ENCODE measurements at regions not wholly inside any gene's neighbourhood (a gene's known extent, or its start where the extent isn't known, plus 50 kb on each side); places are given as distances from the start of the nearest gene placed in this dataset.
A peak's percentile ranks its signal among the peaks of the same experiment; 100 is the strongest.
"Not testable (repeated sequence)": the region's sequence is repeated elsewhere in the genome, so short reads cannot be mapped to it uniquely, and the experiment has no call there.

DNA sequence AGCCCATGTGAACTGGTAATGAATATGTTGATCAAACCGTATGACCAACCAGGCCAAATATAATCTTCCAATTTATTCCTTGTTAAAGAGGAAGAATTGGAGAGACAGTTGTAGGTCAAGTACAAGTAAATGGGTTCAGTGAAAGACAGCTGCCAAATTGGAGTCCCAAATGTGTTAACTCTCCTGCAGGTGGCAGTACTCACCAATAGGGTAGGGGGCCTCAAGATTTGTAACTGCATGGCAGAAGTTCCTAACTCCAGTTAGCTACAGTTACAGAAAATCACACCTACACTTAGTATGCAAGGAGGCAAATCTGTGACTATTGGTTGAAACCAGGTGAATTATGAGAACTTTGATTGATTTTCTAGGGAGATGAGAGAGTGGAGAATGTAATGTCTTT lies 278.0 kb downstream of the ZBBX start:
- DNase-seq (ENCODE audit: low spot score), result no peak

GRCh38 chr3:167100651-167101050 lies 279.4 kb downstream of the ZBBX start:
- no peak for DNase-seq (ENCODE audit: low spot score)

- DNase-seq (ENCODE audit: low spot score), result no peak
These were observed 279.9 kb downstream of the ZBBX start for GRCh38 chr3:167100200-167100599.

DNA sequence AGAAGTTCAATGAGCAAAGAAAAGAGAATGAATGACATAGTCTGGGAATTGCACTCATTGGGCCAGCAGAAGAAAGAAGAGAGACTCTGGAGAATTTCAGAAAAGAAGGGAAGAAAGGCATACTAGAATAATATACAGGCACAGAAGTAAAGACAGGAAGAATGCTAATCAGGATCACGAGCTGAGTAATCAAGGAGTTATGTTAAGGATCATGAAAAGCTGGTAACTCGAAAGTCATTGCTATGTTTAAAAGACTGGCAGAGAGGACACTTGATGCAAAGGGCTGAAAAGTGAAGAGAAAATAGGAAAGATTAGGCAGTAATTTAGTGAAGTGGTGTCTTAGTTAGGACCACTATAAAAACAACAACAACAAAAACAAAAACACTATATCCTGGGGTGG lies 284.1 kb downstream of the ZBBX start:
- no peak for DNase-seq (ENCODE audit: low spot score)

DNA sequence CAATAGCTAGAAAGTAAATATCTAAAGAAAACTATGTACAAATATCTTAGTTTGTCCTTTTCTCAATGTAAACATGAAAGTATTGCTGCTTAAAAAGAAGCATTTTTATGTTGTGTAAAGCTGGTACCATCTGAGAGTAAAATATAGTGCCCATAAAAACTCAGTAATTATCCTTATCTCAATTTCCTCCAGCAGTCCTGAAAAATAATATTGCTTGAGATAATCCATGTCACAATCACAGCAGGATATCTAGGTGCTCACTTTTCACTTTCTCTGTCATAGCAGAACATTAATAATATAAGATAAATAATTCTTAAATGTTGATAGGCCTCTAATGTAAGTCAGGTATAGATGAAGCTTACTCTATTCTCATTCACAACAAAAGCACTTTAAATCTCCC lies 285.5 kb downstream of the ZBBX start:
- DNase-seq (ENCODE audit: low spot score), result no peak

- DNase-seq (ENCODE audit: low spot score), result no peak
These were observed 288.9 kb downstream of the ZBBX start for GRCh38 chr3:167091226-167091625.

GRCh38 chr3:167084545-167084944 lies 295.6 kb downstream of the ZBBX start:
- no peak for DNase-seq (ENCODE audit: low spot score)

DNA sequence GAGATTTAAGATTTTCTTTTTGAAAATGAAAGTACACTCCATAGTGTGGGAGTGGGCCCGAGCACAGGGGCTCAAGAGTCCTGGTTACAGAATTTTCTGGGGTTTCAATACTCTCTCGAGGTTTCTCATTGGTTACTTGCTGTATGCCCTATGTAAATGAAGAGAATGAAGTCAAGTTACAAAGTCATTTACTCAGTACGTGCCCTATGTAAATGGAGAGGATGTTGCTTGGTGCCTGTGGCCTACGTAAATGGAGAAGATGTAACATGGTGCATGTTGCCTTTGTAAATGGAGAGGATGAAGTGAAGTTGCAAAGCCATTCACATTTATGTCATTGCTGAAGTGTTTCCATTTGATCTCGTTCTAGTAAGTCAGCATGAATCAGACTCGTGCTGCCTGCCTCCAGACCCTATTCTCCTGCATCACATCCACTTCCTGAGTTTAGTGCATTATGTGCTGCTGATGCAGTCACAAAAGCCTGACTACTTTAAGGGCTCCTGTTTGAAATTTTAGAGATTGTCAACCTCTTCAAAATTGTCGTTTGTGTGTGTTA lies 302.0 kb downstream of the ZBBX start:
- DNase-seq (ENCODE audit: low spot score), result no peak

DNA sequence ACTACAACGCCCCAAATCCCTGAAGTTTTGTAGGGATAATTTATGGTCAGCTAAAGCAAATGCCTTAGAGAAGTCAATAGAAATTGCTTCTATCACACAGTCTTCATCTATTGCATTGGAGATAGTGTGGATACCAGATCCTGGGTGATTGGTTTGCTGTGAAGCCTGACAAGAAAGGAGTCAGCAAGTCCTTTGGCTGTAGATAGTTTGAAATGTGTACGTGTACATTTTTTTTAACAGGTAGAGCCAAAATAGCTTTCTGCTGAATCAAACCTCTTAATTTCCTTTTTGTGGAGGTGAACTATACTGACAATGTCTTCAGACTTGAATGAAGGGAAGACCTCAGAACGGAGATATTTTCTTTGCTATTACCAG lies 312.3 kb downstream of the ZBBX start:
- DNase-seq (ENCODE audit: low spot score), result no peak

- DNase-seq (ENCODE audit: low spot score), result no peak
These were observed 312.9 kb downstream of the ZBBX start for GRCh38 chr3:167066977-167067786.

DNA sequence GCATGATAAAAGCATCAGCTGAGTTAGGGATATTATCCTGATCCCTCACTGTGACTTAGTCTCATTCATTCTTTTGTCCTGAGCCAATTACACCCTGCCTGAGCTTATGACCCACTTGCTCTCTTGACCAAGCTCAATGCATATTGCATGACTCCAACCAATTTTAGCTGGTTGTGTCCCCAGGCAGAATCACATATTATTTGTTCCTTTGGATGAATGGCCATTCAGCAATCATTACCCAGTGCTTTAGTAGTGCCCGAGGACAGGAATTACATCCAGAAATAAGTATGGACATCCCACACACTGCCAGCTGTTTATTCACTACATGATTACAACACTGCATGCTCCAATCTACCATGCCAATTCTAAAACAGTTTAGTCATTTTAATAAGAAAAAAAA lies 322.5 kb downstream of the ZBBX start:
- no peak for DNase-seq (ENCODE audit: low spot score)

DNA sequence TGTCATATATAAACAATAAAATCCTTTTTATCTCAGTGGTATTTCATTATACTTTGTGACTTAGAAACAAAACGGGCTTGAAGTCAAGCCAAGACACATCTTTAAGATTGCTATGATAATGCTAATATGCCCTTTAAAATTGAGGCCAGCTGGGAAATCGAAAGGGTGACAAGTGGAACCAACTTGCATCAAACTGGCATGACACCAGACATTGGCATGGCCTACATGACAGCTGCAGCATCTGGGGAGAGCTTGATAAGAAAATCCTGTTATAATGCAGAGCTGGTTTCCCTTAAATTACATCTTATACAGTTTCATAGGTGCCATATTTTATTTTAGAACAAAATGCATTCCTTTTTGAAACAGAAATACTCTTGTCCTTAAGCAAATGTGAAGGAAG lies 325.2 kb downstream of the ZBBX start:
- no peak for DNase-seq (ENCODE audit: low spot score)

DNA sequence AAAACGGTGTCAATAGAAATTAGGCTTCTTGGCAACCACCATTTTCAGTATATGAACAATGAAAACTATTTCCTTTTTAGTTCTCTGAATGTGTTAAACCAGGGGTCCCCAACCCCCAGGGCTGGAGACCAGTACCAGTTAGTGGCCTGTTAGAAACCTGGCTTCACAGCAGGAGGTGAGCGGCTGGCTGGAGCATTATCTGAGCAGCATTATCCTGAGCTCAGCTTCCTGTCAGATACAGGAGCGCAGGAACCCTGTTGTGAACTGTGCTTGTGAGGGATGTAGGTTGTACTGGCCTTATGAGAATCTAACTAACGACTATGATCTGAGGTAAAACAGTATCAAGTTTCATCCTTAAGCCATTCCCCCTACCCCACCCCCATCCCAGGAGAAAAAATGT lies 328.7 kb downstream of the ZBBX start:
- no peak for DNase-seq (ENCODE audit: low spot score)

DNA sequence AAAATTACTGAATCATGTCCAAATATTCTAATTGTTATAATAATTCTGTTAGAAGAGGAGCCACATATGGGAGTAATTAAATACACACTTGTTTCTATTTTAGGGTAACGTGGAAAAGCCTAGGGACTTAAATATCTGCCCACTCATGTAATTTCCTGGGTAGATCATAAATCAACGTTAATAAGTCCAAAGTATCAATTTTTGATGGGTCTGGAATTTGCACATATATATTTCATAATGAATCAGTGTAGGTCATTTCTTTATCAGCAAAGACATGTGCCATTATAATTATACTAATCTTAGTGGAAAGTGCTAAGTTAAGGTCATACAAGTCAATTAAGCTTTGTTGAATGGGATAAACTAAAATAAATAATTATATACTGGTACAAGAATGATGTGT lies 346.2 kb downstream of the ZBBX start:
- no peak for DNase-seq (ENCODE audit: low spot score)

DNA sequence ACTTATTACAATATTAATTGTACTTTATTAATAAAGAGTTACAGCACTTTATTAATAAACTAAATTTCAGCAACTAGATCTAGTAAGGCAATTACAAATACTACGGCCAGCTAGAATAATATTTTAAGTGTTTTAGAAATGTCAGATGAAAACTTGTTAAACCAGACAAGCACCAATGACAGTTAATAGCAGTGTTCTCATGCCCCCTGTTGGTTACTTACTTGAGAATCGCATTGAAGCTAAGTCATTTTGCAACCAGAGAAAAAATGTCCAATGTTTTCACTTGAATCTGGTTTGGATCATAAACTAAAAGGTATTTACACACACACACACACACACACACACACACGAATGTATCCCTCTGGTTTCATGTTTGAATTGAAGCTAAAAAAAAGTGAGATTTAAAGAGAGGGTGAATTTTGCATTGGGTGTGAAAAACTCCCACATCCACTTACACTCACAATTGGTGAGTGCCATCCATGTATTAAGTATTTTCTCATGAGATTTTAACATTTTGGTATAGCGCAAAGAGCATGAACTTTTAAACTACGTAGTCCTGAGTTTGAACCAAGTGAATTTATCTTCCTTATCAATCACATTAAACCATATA lies 347.7 kb downstream of the ZBBX start:
- peak; percentile 72 for DNase-seq (ENCODE audit: low spot score)

DNA sequence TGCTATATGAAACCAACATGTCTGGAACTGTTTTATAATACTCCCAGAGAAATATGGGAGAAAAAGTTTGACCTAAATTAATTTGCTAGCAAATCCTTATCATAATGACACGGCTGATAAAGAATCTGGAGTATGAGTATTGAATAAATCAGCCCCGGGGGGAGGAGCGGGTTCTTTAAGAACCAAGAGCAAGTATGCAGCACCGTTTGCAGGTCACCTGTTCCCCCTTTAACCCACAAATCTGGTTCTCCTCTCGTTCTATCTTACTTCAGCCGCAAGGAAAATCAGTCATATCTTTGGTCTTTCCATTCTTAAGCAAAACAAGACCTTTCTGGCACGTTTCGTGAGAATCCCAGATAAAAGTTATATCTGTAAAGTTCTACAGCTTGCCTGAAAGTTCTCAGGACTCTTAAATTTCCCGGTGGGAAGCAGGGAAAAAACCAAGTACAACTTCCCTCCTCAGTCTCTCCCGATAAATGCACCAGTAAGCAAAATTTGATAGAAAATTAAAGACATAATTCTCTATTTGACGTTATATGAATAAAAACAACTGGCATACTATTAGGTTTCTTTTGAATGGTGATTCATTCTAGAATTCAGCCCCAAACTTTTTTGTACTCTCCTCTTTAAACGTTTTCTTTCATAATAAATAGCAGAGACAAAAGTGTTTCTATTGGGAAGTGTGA lies 348.6 kb downstream of the ZBBX start:
- DNase-seq (ENCODE audit: low spot score), result no peak

DNA sequence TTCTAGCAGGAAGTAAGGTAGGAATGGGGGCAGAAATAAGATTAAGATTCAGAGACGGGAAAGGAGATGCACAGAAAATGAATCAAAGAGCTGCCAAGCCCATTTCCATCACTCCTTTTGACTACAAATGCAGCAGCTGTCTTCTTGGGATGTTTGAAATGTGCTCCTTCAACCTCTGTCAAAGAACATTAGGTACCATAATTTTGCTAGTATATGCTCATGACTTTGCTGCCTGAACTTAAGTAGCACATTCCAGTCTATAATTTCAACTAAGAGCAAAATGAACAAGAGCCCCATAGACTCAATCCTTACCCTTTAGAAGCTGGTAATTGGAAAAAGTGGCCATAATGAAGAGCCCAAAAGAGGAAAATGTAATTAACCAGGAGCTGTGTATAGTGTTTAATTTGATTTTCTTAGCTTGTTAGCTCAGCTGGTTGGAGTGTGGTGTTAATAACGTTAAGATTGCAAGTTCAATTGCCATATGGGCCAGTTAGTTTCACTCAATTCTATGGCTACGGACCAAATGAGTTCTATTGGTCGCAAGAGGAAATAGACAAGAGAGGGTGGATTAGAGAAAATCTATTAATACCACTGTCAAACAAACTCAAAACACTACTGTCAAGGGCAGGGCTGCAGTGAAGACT lies 349.9 kb downstream of the ZBBX start:
- no peak for DNase-seq (ENCODE audit: low spot score)

- not testable (repeated sequence) for DNase-seq (ENCODE audit: low spot score)
These were observed 360.6 kb downstream of the ZBBX start for GRCh38 chr3:167019503-167019902.

DNA sequence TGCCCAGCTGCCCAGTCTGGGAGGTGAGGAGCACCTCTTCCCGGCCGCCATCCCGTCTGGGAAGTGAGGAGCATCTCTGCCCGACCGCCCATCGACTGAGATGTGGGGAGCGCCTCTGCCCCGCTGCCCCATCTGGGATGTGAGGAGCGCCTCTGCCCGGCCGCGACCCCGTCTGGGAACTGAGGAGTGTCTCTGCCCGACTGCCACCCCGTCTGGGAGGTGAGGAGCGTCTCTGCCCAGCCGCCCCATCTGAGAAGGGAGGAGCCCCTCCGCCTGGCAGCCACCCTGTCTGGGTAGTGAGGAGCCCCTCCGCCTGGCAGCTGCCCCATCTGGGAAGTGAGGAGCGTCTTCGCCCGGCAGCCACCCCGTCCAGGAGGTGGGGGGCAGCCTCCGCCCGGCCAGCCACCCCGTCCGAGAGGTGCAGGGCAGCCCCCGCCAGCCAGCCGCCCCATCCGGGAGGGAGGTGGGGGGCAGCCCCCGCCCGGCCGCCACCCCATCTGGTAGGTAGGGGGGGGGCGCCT lies 361.4 kb downstream of the ZBBX start:
- DNase-seq (ENCODE audit: low spot score), result not testable (repeated sequence)

- DNase-seq (ENCODE audit: low spot score), result no peak
These were observed 367.4 kb downstream of the ZBBX start for GRCh38 chr3:167012691-167013090.

DNA sequence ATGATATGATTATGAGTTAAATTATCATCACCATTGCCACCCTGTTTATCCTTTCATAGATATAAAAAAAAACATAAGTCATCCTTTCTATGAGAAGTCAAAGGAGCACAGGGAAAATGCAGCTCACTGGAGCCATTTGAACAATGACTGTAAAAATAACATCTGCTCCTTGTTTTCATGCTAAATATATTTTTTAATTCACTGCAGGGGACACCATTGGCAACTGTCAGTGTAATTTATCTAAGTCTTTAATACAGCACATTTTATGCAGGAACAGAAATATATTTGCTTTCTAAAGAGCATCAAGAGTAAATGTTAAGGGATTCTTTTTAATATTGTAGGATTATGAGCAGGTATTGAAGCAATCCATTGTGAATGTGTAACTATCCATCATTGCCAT lies 371.3 kb downstream of the ZBBX start:
- DNase-seq (ENCODE audit: low spot score), result no peak

DNA sequence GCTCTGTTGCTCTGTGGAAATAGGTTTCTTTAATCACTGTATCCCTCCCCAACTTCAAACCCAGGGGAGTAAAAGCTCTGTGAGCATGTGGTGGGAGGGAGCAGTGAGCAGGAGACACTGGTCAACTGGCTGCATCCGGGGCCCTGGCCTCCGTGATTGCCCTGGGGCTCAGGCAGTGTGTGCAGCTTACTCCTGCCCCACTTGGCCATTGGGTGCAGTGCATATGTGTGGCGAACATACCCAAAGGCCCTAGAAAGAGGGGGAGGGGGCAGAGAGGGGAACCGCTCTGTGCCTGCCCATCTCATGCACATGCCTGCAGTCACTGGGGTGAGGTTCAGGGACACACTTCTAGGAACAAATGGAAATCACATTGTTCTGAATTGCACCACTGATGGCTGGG lies 378.7 kb downstream of the ZBBX start:
- no peak for DNase-seq (ENCODE audit: low spot score)

Data from pons (tissue), 1 donor.